H1 (cell line): ENCODE measurements at regions not wholly inside any gene's neighbourhood (a gene's known extent, or its start where the extent isn't known, plus 50 kb on each side); places are given as distances from the start of the nearest gene placed in this dataset.

Experiments
- ATF2 ChIP-seq: IDR thresholded peaks from 2 replicates; pipeline ENCODE4 v1.6.1; 2012; ENCODE audit warnings: low read length, inconsistent platforms
- CTCF ChIP-seq, 3 experiments: IDR thresholded peaks; 1 replicate in 2 of 3; 2 replicates in 1 of 3; pipeline versions ENCODE4 v1.5.1 to v1.6.1; 2011; ENCODE audit warnings: low read length in 3 of 3, mild to moderate bottlenecking in 3 of 3, inconsistent platforms in 2 of 3, low read depth in 1 of 3, moderate library complexity in 1 of 3; ENCODE audit not compliant: insufficient read depth in 1 of 3; ENCODE audit errors: control extremely low read depth in 1 of 3
- JUN ChIP-seq: IDR thresholded peaks from 2 replicates; pipeline ENCODE4 v1.6.1; 2011; ENCODE audit warnings: low read depth, mild to moderate bottlenecking, improper control_type of control experiment, low read length
- JUND ChIP-seq: IDR thresholded peaks from 2 replicates; pipeline ENCODE4 v1.6.1; 2011; ENCODE audit warnings: mild to moderate bottlenecking, improper control_type of control experiment, low read length
- KDM1A ChIP-seq: fragments of 200-600, 300-600 bp; sonication (generic); IDR thresholded peaks from 2 replicates; pipeline ENCODE4 v1.7.1; 2016; ENCODE audit warnings: mild to moderate bottlenecking, low read length, borderline replicate concordance
- POLR2A ChIP-seq, 2 experiments: IDR thresholded peaks; 1 replicate in 1 of 2; 2 replicates in 1 of 2; pipeline ENCODE4 v1.6.1; 2011; ENCODE audit warnings: low read depth in 2 of 2, low read length in 2 of 2, mild to moderate bottlenecking in 2 of 2; ENCODE audit errors: control extremely low read depth in 1 of 2
- POLR2AphosphoS5 ChIP-seq: IDR thresholded peaks from 2 replicates; pipeline ENCODE4 v1.6.1; 2011; ENCODE audit warnings: low read depth, low read length
- SIN3A ChIP-seq, 2 experiments: IDR thresholded peaks in 1 of 2; conservative IDR thresholded peaks in 1 of 2; 2 replicates each; pipeline ENCODE4 v1.6.1; 2011 to 2012; ENCODE audit warnings: low read length in 2 of 2, improper control_type of control experiment in 1 of 2, low read depth in 1 of 2, mild to moderate bottlenecking in 1 of 2
- SP1 ChIP-seq: IDR thresholded peaks from 2 replicates; pipeline ENCODE4 v1.6.1; 2011; ENCODE audit warnings: low read depth, low read length
- TAF1 ChIP-seq: IDR thresholded peaks from 2 replicates; pipeline ENCODE4 v1.6.1; 2011; ENCODE audit warnings: mild to moderate bottlenecking, low read depth, low read length

GRCh38 chr9:2384741-2385140 lies 236.8 kb upstream of the VLDLR start:
- TF ChIP-seq SP1, result no peak
- TF ChIP-seq ATF2, result no peak
- TF ChIP-seq TAF1, result no peak
- TF ChIP-seq POLR2AphosphoS5, result no peak
- no peak for TF ChIP-seq SIN3A (conservative IDR thresholded peaks at IDR 0.05 in 1 of 2, IDR thresholded peaks at IDR 0.05 in 1 of 2; ENCODE audit: low read depth in 1 of 2, low read length in 2 of 2)
- no peak for TF ChIP-seq CTCF (IDR thresholded peaks at IDR 0.05; ENCODE audit: control extremely low read depth in 1 of 3, insufficient read depth in 1 of 3, low read depth in 1 of 3, low read length in 3 of 3)
- TF ChIP-seq POLR2A (IDR thresholded peaks at IDR 0.05; ENCODE audit: control extremely low read depth in 1 of 2, low read depth in 2 of 2, low read length in 2 of 2), result no peak
- no peak for TF ChIP-seq JUND
- TF ChIP-seq KDM1A, result no peak
- TF ChIP-seq JUN, result no peak
